ENCODE measurements at regions not wholly inside any gene's neighbourhood (a gene's known extent, or its start where the extent isn't known, plus 50 kb on each side); places are given as distances from the start of the nearest gene placed in this dataset.

DNA sequence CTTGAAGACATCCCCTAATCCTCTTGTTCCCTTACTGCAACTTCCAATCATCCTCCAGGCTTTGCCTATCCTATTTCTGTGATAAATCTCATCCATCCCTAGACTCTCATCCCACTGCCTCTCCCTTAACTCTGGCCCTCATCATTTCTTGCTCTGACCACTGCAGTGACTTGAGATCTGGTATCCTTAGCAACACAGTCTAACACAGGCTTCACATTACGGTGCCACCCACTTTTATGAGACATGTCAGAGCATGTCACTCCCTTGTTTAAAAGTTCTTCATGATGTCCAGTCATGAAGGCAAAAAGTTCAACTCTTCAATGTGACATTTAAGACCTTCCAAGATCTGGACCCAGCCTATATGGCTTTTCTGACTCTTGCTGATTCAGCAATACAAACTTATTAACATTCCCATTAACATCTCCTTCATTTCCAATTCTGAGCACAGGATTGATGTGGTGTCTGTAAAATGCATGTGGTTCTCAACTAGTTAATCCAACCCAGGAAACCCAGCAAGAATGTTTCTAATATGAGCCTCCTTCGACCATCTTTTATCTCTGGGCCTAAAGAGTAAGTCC, 64.0 kb downstream of the OR13H1 start:
- TF ChIP-seq, protein P1, sequence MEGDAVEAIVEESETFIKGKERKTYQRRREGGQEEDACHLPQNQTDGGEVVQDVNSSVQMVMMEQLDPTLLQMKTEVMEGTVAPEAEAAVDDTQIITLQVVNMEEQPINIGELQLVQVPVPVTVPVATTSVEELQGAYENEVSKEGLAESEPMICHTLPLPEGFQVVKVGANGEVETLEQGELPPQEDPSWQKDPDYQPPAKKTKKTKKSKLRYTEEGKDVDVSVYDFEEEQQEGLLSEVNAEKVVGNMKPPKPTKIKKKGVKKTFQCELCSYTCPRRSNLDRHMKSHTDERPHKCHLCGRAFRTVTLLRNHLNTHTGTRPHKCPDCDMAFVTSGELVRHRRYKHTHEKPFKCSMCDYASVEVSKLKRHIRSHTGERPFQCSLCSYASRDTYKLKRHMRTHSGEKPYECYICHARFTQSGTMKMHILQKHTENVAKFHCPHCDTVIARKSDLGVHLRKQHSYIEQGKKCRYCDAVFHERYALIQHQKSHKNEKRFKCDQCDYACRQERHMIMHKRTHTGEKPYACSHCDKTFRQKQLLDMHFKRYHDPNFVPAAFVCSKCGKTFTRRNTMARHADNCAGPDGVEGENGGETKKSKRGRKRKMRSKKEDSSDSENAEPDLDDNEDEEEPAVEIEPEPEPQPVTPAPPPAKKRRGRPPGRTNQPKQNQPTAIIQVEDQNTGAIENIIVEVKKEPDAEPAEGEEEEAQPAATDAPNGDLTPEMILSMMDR (tag by site-specific recombination; IDR thresholded peaks at IDR 0.05): no peak
- TF ChIP-seq ZFHX2 (tag by site-specific recombination; conservative IDR thresholded peaks at IDR 0.05): no peak
- no peak for TF ChIP-seq HOXA7 (CRISPR knock-in tag; IDR thresholded peaks at IDR 0.05; ENCODE audit: borderline replicate concordance)

All from HEK293 (cell line).